Activated T-helper 9 cell treated with anti-CD3 and anti-CD28 coated beads, Interleukin-2, amount 50 U/mL, for 16 hours (primary cell): ENCODE measurements at regions not wholly inside any gene's neighbourhood (a gene's known extent, or its start where the extent isn't known, plus 50 kb on each side); places are given as distances from the start of the nearest gene placed in this dataset.
"Not testable (repeated sequence)": the region's sequence is repeated elsewhere in the genome, so short reads cannot be mapped to it uniquely, and the experiment has no call there.

Experiments
- DNase-seq: peaks from one replicate; pipeline ENCODE4 v3.0.0-alpha.2; 2020; ENCODE audit warnings: low read depth

DNA sequence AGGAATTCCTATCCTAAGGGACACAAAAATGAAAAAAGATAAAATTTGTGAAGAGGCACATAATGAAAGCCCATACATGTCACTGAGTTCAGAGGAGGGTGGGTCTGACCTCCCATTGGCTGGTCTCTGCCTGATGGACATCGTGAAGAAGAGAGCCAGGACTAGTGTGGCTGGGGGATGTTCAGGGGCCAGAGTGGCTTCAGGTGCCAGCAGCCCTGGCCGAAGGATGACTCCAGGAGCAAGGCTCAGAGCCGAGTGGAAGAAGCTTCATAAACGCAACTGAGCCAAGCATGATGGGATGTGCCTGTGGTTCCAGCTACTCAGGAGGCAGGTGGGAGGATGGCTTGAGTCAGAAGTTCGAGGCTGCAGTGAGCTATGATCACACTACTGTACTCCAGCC is 56.9 kb upstream of the ATP5PO start:
- DNase-seq: no peak

GRCh38 chr21:33971492-33972013 is 55.9 kb upstream of the ATP5PO start:
- no peak for DNase-seq

DNA sequence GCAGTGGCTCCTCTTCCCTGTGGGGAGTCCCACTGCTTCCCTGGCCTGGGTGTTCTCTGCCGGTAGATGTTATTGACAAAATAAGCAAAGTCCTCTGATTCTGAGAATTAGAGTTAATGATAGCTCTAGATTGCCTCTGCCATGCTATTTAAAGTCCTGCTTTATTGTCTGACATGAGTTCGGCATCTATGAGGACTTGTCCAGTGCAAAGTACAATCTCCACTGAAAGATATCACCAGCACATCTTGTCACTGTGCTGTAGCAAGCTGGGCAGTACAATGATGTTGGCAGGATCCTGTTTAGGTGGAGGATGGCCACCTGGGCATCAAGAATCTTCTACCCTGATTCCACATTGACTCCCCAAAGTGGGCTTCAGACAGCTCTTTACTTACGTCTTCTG is 54.0 kb upstream of the ATP5PO start:
- DNase-seq: no peak

DNA sequence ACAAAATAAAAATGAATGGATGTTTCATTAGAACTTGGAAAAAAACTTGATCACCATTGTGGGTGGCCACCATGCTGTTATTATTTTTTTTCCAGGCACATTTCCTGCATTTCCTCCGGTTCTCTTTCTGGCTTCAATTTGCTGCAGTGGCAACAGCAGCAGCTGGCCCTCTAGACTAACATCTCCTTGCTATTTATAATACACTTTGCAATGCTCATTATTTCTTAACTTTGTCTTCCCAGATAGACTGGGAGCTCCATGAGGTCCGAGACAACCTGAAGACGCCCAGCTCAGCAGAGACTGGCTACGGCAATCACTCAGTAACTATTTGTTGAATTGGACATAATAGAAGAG is 53.4 kb upstream of the ATP5PO start:
- no peak for DNase-seq

- no peak for DNase-seq
These were observed 52.7 kb upstream of the ATP5PO start for GRCh38 chr21:33968080-33968994.

GRCh38 chr21:33967086-33967571 is 51.5 kb upstream of the ATP5PO start:
- DNase-seq: no peak

GRCh38 chr21:33966324-33966949 is 50.8 kb upstream of the ATP5PO start:
- no peak for DNase-seq

GRCh38 chr21:33965662-33966061 is 50.1 kb upstream of the ATP5PO start:
- DNase-seq: not testable (repeated sequence)
